Inflammatory macrophage treated with lipopolysaccharide for 4 hours (primary cell): ENCODE measurements at regions not wholly inside any gene's neighbourhood (a gene's known extent, or its start where the extent isn't known, plus 50 kb on each side); places are given as distances from the start of the nearest gene placed in this dataset.

ENCODE experiments used
- DNase-seq: peaks from one replicate; pipeline ENCODE4 v3.0.0-alpha.2; 2020

DNA sequence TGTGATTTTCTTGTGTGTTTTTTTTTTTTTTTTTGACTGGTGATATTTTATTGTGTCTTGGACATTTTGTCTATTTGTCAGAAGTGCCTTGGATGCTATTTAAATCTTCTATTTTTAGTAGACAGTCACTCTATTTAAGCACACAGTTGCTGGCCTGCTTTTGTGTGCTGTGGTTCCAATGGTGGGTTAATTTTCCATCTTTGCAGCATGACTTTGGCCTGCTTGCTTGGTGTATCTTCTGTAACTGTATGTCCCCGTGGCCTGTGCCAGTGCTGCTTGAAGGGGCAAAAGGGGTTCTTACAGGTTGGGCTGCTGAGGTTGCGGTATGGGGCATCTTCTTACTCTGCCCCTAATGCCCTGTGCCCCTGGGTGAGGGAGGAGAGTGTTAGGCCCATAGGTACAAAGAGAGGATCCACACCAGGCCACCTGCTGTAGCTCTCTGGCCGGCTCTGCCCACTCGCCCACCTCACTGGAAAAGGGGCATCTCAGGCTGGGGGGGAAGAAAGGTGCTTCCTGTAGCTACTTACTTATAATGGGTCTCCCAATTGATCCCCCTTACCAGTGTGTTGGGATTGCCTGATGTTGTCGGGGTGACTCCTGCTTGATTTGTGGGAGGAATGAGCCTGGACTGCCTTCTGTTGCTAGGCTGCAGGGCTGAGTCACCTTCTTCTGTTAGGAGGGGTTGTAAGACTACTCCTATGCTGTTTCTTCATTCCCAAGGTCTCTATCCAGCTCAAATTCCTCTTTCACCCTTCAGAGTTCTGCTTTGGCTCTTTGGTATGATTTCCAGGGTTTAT lies 490.0 kb upstream of the HS6ST1 start:
- DNase-seq = peak; percentile 1

DNA sequence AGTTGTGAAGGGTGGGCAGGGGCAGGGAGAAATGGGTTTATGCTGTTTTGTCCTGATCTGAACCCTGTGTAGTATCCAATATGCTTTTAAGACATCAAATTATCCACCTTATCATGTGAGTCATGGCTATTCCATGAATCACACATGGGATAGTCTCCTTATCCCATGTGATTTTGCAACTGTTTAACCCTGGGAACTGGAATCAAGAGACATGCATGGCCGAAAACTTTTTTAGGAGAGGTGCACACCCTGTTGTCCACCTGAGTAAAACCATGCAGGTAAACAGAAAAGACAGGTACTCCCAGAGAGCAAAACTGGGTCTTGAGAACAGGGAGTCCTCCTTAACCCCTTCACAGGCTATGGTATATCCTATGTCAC lies 490.6 kb upstream of the HS6ST1 start:
- no peak for DNase-seq

- no peak for DNase-seq
These were observed 491.2 kb upstream of the HS6ST1 start for GRCh38 chr2:128809880-128810279.

DNA sequence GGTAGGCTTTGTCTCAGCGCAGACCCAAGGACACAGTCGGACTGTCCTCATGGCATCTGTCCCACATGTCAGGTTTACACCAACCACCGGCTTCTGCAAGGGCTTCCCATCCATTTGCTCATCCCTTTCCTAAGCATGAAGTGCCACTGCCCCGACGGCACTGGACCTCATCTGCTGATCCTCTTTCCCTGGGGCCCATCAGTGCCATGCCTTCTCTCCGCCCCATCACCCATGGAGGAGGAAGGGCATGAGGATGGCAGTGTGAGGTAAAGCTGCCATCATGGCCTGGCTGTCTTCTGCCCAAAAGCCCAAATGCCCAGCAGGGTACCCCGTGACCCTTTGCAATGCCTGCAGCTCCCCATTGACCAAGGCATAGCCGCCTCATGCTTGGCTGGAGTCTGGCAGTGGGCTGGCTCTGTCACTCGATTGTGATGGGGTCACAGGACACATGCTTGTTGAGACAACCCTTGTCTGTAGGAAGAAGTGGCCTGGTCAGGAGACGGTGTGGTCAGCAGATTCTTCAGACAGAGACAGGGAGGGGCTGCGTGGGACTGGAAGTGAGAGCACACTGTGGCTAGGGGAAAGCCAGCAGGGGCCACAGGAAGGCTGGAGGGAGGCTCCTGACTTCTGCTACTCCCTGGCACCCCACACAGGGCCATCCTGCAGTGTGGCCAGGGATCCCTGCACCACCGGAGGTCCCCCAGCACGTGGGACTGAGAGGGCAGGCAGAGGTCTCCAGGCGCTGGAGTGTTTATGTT lies 493.7 kb upstream of the HS6ST1 start:
- no peak for DNase-seq

GRCh38 chr2:128813352-128814034 lies 494.8 kb upstream of the HS6ST1 start:
- DNase-seq = no peak

DNA sequence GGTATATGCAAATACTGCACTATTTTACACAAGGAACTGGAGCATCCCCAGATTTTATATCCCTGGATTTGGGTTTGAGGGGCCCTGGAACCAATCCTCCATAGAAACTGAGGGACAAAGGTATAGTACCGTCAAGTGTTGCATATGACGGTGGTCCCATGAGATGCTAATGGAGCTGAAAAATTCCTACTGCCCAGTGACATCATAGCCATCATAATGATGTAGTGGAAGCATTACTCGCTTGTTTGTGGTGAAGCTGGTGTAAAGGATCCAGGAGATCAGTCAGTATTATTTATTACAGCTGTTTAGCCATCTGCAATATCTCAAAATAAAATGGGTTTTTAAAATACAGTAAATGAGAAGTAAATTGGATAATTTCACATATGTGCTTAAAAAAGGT lies 496.6 kb upstream of the HS6ST1 start:
- no peak for DNase-seq

DNA sequence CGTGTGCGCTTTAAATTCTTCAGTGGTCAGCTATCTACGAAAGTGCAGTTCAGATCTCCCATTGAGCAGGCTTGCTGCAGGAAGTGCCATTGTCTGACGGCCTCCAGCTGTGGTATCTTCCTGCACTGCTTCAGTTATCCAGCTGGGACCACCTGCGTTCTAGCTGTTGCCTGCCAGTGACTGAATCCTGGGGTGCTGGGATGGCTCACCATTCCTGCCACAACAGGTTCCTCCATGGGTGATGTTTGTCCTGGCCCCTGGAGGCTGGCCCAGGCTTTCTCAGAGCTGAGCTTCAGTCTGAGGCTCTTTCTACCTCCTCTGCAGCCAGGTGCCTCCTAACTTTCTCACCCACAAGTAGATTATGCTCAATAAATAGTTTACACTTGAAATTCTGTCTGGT lies 498.5 kb upstream of the HS6ST1 start:
- DNase-seq = no peak

GRCh38 chr2:128817813-128818212 lies 499.1 kb upstream of the HS6ST1 start:
- no peak for DNase-seq

DNA sequence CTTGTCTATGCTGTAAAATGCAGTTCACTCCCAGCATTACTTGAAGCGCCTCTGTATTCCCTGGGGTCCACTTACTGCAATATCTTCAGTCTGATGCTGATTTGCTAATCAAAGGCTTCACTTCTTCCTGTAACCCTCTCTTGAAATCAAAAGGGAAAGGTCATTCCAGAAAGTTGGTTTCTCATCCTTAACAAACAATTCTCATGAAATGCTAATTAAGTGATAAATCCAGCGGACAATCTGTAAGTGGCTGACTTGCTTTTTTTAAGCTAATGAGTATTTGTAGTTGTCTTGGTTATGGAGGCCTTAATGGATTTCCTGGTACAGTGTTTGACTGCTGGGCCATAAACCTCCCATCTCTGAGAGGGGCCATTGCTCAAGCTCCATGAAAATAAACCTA lies 499.6 kb upstream of the HS6ST1 start:
- no peak for DNase-seq

- DNase-seq = no peak
These were observed 500.2 kb upstream of the HS6ST1 start for GRCh38 chr2:128818704-128819491.

- DNase-seq = no peak
These were observed 501.8 kb upstream of the HS6ST1 start for GRCh38 chr2:128820452-128820851.

DNA sequence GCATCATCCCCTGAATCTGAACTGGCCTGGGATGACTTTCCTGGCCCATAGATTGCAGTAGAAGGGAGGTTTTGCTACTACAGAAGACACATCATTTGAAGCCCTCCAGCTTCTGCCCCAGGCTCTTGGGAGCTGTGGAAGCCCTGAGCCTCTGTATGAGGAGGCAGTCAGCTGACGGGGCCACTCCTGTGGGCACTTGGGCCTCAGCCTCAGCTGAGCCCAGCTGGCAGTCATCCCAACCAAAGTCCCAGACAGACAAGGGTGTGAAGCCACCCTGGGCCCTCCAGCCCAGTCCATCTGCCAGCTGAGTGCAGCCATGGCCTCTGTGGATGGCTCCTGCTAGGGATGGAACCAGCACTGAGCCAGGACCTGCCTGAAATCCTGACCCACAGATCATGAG lies 502.3 kb upstream of the HS6ST1 start:
- no peak for DNase-seq

DNA sequence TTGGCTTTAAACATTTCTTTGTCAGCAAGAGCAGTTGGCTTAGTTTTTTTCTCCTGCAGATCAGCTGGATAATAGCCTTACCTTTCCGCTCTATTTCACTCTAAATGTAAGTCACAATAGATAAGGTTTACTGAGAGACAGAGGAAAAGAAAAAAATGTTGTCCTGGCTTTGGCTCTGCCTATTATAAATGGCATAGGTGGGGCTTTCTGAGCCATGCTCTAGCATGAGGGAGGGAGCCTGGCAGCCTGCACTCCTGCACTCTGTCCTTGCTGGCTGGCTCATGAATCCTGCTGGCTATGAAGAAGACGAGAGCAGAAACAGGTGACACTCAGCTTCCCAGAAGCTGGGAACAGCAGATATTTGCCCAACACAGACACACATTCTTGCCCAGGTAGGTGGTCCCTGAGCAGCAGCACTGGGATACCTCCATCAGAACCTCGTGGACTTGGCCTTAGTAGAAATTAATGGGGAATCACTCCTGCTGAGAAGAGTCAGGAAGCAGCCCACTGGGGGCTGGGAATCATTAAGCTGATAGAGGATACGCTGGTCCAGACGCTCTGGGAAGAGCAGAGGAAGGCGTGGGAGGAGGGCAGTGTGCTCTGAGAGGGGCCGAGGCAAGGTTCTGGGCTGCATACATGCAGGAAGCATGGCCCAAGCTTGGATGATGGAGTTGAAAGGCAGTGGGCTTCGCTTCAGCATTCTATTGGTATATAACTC lies 514.4 kb upstream of the HS6ST1 start:
- DNase-seq = no peak

- DNase-seq = no peak
These were observed 515.0 kb upstream of the HS6ST1 start for GRCh38 chr2:128833664-128834027.

- no peak for DNase-seq
These were observed 515.7 kb upstream of the HS6ST1 start for GRCh38 chr2:128834207-128834879.

DNA sequence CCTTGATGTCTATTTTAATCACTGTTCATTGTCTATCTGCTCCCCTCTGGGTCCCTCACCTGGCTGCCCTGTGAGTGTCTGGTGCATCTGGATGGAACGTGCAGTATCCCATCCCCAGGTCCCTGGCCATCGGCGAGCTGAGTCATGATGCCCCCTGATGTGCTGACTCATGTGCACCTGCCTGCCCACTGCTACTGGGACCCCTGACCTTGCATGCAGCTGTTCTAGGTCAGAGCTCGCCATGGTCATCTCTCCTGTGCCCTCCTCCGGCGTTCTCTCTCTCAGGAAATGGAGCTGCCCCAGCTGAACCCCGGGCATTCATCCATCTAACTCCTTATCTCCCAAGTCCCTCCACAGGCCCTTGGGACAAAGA lies 516.2 kb upstream of the HS6ST1 start:
- DNase-seq = no peak

DNA sequence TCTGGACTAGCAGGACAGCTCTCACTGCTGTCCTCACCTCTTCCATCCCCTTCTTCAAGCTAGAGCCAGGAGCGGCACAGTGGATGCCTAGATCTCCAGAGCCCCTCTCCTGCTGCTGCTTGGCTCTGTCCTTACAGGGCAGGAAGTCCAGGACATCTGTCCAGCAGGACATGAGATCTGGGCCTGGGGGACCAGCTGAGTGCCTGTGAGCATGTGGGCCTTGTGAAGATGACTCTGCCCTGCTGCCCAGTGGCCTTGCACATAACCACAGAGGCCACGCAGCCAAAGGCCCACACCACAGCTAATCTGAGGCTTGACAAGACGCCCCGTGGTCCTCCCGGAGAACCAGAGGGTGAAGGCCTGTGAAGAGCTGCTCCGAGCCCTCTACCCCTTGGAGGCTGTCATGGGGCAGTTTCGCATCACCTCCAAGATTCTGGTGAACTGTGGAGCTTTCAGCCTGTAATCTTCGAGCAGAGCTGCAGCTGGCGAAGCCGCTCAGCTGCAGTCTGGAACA lies 516.7 kb upstream of the HS6ST1 start:
- no peak for DNase-seq

DNA sequence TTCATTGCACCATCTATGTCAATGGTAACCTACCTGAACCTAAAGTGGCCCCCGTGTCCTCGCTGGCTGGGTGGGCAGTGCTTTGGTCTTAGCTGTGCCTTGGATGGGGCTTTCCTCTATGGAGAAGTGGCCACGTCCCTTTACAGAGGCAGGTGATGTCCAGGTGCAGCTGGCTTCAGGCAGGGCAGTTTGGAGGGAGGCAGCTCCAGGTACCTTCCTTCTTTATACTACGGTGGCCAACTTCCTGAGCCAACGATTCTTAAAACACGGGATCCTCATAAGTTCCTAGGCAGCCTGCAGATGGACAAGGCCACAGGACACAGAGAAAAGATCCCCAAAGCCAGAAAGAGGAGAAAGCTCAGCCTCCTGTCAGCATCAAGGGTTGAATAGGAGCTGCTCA lies 517.3 kb upstream of the HS6ST1 start:
- no peak for DNase-seq

- DNase-seq = no peak
These were observed 518.0 kb upstream of the HS6ST1 start for GRCh38 chr2:128836559-128837100.

- no peak for DNase-seq
These were observed 519.6 kb upstream of the HS6ST1 start for GRCh38 chr2:128838244-128838643.

DNA sequence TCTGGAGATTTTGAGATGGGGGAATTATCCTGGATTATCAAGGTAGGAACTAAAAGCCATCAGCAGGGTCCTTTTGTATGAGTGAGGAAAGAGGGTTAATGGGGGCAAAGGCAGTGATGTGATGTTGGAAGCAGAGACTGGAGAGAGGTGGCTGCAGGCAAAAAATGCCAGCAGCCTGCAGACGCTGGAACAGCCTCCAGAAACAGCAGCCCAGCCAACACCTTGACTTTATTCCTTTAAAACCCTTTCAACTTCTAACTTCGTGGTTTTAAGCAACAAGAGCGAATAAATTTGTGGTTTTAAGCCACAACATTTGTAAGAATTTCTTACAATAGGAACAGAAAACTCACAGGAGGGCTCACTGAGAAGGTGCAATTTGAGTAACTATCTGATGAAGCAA lies 523.1 kb upstream of the HS6ST1 start:
- DNase-seq = no peak
